H9 (cell line): ENCODE measurements at regions not wholly inside any gene's neighbourhood (a gene's known extent, or its start where the extent isn't known, plus 50 kb on each side); places are given as distances from the start of the nearest gene placed in this dataset.

Experiments used
- DNase-seq: peaks from one replicate; pipeline ENCODE4 v3.0.0-alpha.2; 2017
- H2AFZ ChIP-seq: one replicate; pipeline ENCODE4 v1.6.1; 2013; ENCODE audit warnings: mild to moderate bottlenecking, low read length, control low read depth, moderate library complexity
- H2AK5ac ChIP-seq: 2 replicates; pipeline ENCODE4 v1.6.1; 2013; ENCODE audit warnings: low read length, control low read depth, mixed read lengths; ENCODE audit not compliant: insufficient read length
- H2BK120ac ChIP-seq: one replicate; pipeline ENCODE4 v1.6.1; 2013; ENCODE audit warnings: low read depth, mild to moderate bottlenecking, low read length, control low read depth, inconsistent platforms; ENCODE audit not compliant: poor library complexity, severe bottlenecking
- H2BK12ac ChIP-seq: 2 replicates; pipeline ENCODE4 v1.6.1; 2013; ENCODE audit warnings: low read length, control low read depth, mixed read lengths, low read depth; ENCODE audit not compliant: insufficient read length
- H2BK15ac ChIP-seq: 2 replicates; pipeline ENCODE4 v1.6.1; 2013; ENCODE audit warnings: low read depth, low read length, control low read depth
- H2BK20ac ChIP-seq: one replicate; pipeline ENCODE4 v1.6.1; 2013; ENCODE audit warnings: low read depth, mild to moderate bottlenecking, low read length, control low read depth, inconsistent platforms; ENCODE audit not compliant: poor library complexity, severe bottlenecking
- H2BK5ac ChIP-seq: 2 replicates; pipeline ENCODE4 v1.6.1; 2013; ENCODE audit warnings: low read length, control low read depth, mixed read lengths; ENCODE audit not compliant: insufficient read length
- H3K14ac ChIP-seq: 2 replicates; pipeline ENCODE4 v1.6.1; 2013; ENCODE audit warnings: low read length, control low read depth; ENCODE audit not compliant: insufficient read depth
- H3K18ac ChIP-seq: 2 replicates; pipeline ENCODE4 v1.6.1; 2013; ENCODE audit warnings: low read depth, mild to moderate bottlenecking, mixed read lengths, low read length, control low read depth; ENCODE audit not compliant: insufficient read length
- H3K23ac ChIP-seq: 2 replicates; pipeline ENCODE4 v1.6.1; 2013; ENCODE audit warnings: low read length, control low read depth, mixed read lengths, low read depth; ENCODE audit not compliant: insufficient read length
- H3K23me2 ChIP-seq: 2 replicates; pipeline ENCODE4 v1.6.1; 2013; ENCODE audit warnings: low read depth, mild to moderate bottlenecking, mixed read lengths, low read length, control low read depth; ENCODE audit not compliant: insufficient read length, poor library complexity, severe bottlenecking
- H3K27ac ChIP-seq: 2 replicates; pipeline ENCODE4 v1.5.1; 2013; ENCODE audit warnings: low read length, control low read depth, mixed read lengths, low read depth; ENCODE audit not compliant: insufficient read length
- H3K27me3 ChIP-seq: 2 replicates; pipeline ENCODE4 v1.6.1; 2013; ENCODE audit warnings: low read length, control low read depth, inconsistent platforms; ENCODE audit not compliant: insufficient read depth
- H3K4ac ChIP-seq: 2 replicates; pipeline ENCODE4 v1.6.1; 2013; ENCODE audit warnings: low read depth, mild to moderate bottlenecking, control low read depth, inconsistent platforms, low read length, moderate library complexity
- H3K4me1 ChIP-seq: 2 replicates; pipeline ENCODE4 v1.6.1; 2013; ENCODE audit warnings: low read length, control low read depth, inconsistent platforms; ENCODE audit not compliant: insufficient read depth
- H3K4me2 ChIP-seq: 2 replicates; pipeline ENCODE4 v1.6.1; 2013; ENCODE audit warnings: low read length, control low read depth, mixed read lengths; ENCODE audit not compliant: insufficient read length, insufficient read depth
- H3K56ac ChIP-seq: 2 replicates; pipeline ENCODE4 v1.6.1; 2013; ENCODE audit warnings: low read depth, mild to moderate bottlenecking, mixed read lengths, low read length, control low read depth; ENCODE audit not compliant: insufficient read length
- H3K79me1 ChIP-seq: 2 replicates; pipeline ENCODE4 v1.6.1; 2013; ENCODE audit warnings: low read depth, mild to moderate bottlenecking, moderate library complexity, low read length, control low read depth, inconsistent platforms; ENCODE audit not compliant: insufficient read depth, poor library complexity, severe bottlenecking
- H3K79me2 ChIP-seq: 2 replicates; pipeline ENCODE4 v1.6.1; 2013; ENCODE audit warnings: low read length, control low read depth, inconsistent platforms; ENCODE audit not compliant: insufficient read depth
- H3K9ac ChIP-seq: 2 replicates; pipeline ENCODE4 v1.6.1; 2013; ENCODE audit warnings: low read length, control low read depth, mixed read lengths; ENCODE audit not compliant: insufficient read length; ENCODE audit errors: extremely low read depth
- H3K9me3 ChIP-seq: one replicate; pipeline ENCODE4 v1.6.1; 2013; ENCODE audit warnings: low read depth, low read length, inconsistent platforms; ENCODE audit not compliant: control insufficient read depth
- H3T11ph ChIP-seq: one replicate; pipeline ENCODE4 v1.6.1; 2013; ENCODE audit warnings: mild to moderate bottlenecking, low read length, control low read depth, inconsistent platforms
- H4K20me1 ChIP-seq: one replicate; pipeline ENCODE4 v1.6.1; 2013; ENCODE audit not compliant: control insufficient read depth, insufficient read length, insufficient read depth
- H4K5ac ChIP-seq: 2 replicates; pipeline ENCODE4 v1.6.1; 2013; ENCODE audit warnings: low read depth, mild to moderate bottlenecking, mixed read lengths, low read length, control low read depth; ENCODE audit not compliant: insufficient read length
- H4K8ac ChIP-seq: replicated peaks from 2 replicates; pipeline ENCODE4 v1.6.1; 2013; ENCODE audit warnings: low read length, control low read depth, mixed read lengths, low read depth; ENCODE audit not compliant: insufficient read length
- H4K91ac ChIP-seq: 2 replicates; pipeline ENCODE4 v1.6.1; 2013; ENCODE audit warnings: low read depth, mild to moderate bottlenecking, moderate library complexity, mixed read lengths, low read length, control low read depth; ENCODE audit not compliant: insufficient read length
- H3K27ac Mint-ChIP-seq, 3 experiments: 2 replicates in 2 of 3; 3 replicates in 1 of 3; pipeline ENCODE4 v1.8.0; 2020 to 2021; ENCODE audit warnings: mixed read lengths in 3 of 3, mild to moderate bottlenecking in 1 of 3, moderate library complexity in 1 of 3
- H3K27me3 Mint-ChIP-seq: 2 replicates; pipeline ENCODE4 v1.8.0; 2021; ENCODE audit warnings: low read depth, mild to moderate bottlenecking, moderate library complexity, mixed read lengths
- H3K36me3 Mint-ChIP-seq, 3 experiments: 2 replicates in 2 of 3; 3 replicates in 1 of 3; pipeline ENCODE4 v1.8.0; 2020 to 2021; ENCODE audit warnings: low read depth in 3 of 3, mixed read lengths in 3 of 3; ENCODE audit not compliant: insufficient read depth in 1 of 3
- H3K4me1 Mint-ChIP-seq, 2 experiments: 2 replicates each; pipeline ENCODE4 v1.8.0; 2020; ENCODE audit warnings: mixed read lengths in 2 of 2
- H3K4me3 Mint-ChIP-seq, 2 experiments: 2 replicates in 1 of 2; 3 replicates in 1 of 2; pipeline ENCODE4 v1.8.0; 2020 to 2021; ENCODE audit warnings: mild to moderate bottlenecking in 2 of 2, mixed read lengths in 2 of 2, moderate library complexity in 1 of 2
- H3K9me3 Mint-ChIP-seq, 2 experiments: 2 replicates in 1 of 2; 3 replicates in 1 of 2; pipeline ENCODE4 v1.8.0; 2020; ENCODE audit warnings: mild to moderate bottlenecking in 2 of 2, mixed read lengths in 2 of 2, moderate library complexity in 1 of 2
- WGBS: extraction: QIAGEN DNeasy Blood & Tissue Kit; methylation state at CpG from one replicate; pipeline ENCODE4 v1.1.7; 2013; ENCODE audit warnings: missing lambda C conversion rate, low lambda C conversion rate, mixed read lengths; ENCODE audit not compliant: insufficient read length; ENCODE audit errors: extremely low coverage; 5-methylcytosine and 5-hydroxymethylcytosine counted together
- TF ChIP-seq, protein P1 (sequence below): fragments of 200-600 bp; sonication (generic); conservative IDR thresholded peaks from 3 replicates; pipeline ENCODE4 v1.8.0; 2021; ENCODE audit warnings: antibody characterized with exemption, mild to moderate bottlenecking

DNA sequence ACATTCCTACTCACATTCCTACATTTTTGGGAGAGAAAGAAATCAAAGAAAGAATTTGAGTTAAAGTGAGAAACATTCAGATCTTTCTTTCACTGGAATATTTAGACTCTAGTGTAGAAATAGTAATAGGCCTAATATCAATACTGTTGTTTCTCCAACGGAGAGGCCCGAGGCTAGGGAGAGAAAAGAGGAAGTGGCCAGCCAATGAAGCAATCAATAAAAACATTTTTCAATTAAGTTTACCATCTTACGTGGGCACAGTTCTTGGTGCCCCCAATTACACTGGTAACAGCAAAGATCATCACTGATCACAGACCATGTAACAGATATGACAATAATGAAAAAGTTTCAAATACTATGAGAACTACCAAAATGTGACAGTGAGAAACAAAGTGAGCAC, 281.4 kb downstream of the GPM6A start:
- Histone ChIP-seq H3K79me2 (no peaks in the 10 kb centered on the region), H3K56ac (no peak overlapping the region), H2BK15ac (no peak overlapping the region), H3K4me1 (no peaks in the 10 kb centered on the region), H2BK5ac (no peak overlapping the region), H2AFZ (no peak overlapping the region), H2BK20ac (no peak overlapping the region), H4K8ac (no peak overlapping the region), H3K79me1 (no peaks in the 10 kb centered on the region), H3K14ac (no peak overlapping the region), H3K23me2 (no peaks in the 10 kb centered on the region), H3K9me3 (no peaks in the 10 kb centered on the region), H3K27ac (no peak overlapping the region), H3T11ph (no peak overlapping the region), H2BK120ac (no peak overlapping the region), H4K91ac (no peak overlapping the region), H2BK12ac (no peak overlapping the region), H2AK5ac (no peak overlapping the region), H3K27me3 (no peaks in the 10 kb centered on the region), H3K4ac (no peak overlapping the region), H3K9ac (no peak overlapping the region), H3K23ac (no peak overlapping the region), H3K4me2 (no peak overlapping the region), H3K18ac (no peak overlapping the region), H4K20me1 (no peaks in the 10 kb centered on the region), H4K5ac (no peak overlapping the region)
- peaks cover 10 to 11% of the 10 kb centered on the region in 2 experiments; a peak in 4 of 5 replicates for H3K9me3 Mint-ChIP-seq
- TF ChIP-seq, protein P1, sequence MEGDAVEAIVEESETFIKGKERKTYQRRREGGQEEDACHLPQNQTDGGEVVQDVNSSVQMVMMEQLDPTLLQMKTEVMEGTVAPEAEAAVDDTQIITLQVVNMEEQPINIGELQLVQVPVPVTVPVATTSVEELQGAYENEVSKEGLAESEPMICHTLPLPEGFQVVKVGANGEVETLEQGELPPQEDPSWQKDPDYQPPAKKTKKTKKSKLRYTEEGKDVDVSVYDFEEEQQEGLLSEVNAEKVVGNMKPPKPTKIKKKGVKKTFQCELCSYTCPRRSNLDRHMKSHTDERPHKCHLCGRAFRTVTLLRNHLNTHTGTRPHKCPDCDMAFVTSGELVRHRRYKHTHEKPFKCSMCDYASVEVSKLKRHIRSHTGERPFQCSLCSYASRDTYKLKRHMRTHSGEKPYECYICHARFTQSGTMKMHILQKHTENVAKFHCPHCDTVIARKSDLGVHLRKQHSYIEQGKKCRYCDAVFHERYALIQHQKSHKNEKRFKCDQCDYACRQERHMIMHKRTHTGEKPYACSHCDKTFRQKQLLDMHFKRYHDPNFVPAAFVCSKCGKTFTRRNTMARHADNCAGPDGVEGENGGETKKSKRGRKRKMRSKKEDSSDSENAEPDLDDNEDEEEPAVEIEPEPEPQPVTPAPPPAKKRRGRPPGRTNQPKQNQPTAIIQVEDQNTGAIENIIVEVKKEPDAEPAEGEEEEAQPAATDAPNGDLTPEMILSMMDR = no peak
- WGBS = no CpG with 5 or more reads among the region's 3 CpGs
- no peaks in the 10 kb centered on the region for H3K27me3 Mint-ChIP-seq
- no peak overlapping the region for H3K27ac Mint-ChIP-seq
- no peak for DNase-seq
- no peaks in the 10 kb centered on the region for H3K4me1 Mint-ChIP-seq
- no peak overlapping the region for H3K4me3 Mint-ChIP-seq
- H3K36me3 Mint-ChIP-seq = peaks cover 2 to 8% (median 3%) of the 10 kb centered on the region in 3 experiments; a peak in 5 of 7 replicates
